SK-N-DZ (cell line): ENCODE measurements at regions not wholly inside any gene's neighbourhood (a gene's known extent, or its start where the extent isn't known, plus 50 kb on each side); places are given as distances from the start of the nearest gene placed in this dataset.

Source experiments
- DNase-seq: peaks from one replicate; pipeline ENCODE4 v3.0.0-alpha.2; 2015; ENCODE audit warnings: low spot score
- small RNA-seq, 2 experiments: library from RNA; depleted of rRNA; stranded (forward); fragments of <200 nt; gene quantifications; one replicate each; pipeline ENCODE3, GENCODE V24; 2014

DNA sequence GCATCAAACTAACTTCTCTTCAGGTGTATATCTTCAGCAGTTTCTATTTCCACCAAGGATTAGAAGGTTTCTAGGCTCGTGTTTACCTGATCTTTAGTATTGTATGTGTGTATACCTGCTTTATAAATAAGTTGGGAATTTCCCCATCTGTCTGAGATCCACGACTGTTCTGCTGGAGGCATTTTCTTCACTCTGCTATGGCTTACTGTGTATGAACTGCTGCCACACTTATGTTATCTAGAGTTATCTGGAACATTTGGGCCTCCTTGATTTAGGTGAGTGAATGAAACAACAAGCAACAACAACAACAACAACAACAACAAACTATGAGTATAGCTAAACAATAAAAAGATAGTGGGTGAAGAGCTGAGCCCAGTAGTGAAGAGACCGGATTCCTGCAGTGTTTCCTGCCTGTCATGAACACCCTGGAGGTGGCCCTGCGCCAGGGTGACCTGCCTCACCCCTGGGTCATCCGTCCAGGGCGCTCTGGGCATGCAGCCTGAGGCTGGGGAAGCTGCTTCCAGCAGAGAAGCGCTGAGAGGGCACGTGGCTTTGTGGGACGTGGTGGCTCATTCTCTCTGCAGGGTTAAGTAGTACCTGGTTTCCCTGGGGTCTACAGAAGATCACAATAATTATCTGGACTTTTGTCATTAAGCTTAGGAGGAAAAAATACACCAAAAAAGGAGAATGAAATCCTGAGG, 56.1 kb upstream of the GATA6 start:
- no peak for DNase-seq

DNA sequence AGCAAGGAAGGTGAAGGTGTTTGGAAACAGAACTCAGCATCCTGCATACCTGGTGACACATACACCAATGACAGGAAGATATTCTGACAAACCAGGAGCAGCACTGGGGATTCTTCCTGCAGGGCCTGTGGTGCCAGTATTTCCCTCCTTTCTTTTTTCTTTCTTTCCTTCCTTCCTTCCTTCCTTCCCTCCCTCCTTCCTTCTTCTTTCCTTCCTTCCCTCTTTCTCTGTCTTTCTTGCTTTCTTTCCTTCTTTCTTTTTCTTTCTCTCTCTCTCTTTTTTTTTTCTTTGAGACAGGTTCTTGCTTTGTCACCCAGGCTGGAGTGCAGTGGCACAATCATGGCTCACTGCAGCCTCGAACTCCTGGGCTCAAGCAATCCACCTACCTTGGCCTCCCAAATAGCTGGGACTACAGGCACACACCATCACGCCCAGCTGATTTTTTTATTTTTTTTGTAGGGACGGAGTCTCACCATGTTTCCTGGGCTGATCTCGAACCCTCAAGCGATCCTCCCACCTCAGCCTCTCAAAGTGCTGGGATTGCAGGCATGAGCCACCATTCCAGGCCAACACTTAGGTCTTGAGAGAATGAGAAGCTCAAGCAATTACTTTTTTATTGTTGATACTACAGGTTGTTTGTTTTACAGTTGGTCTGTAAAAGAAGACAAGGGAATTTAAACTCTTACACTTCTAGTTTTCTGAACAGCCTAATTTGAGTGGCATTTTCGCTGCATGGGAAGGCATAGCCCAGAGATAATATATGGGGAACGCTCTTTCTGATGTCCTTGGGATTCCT, 54.7 kb upstream of the GATA6 start:
- no peak for DNase-seq

DNA sequence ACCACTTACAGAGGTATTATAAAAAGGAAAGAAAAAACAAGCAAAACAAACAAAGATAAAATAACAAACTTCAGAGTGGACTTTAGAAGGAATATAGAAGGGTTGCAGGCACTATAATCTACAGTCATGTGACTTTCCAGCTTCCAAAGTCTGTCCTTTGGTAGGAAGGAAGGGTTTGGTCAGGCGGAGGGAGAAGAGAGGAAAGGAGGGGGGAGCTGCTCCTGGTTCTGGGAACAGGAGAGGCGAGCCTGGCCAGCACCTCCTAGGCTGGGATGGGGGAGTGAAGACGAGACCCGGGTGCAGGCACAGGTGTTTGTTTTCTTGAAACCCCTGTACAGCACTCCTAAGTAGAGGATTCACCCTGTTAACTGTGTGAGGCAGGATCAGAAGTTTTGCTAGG, 53.8 kb upstream of the GATA6 start:
- DNase-seq, result no peak

Small RNA genes in the stretch of these regions (small RNA-seq; reads per million reads assigned to genes)
- gene RNA5SP451, result 0 to 0.04 reads per million in 2 experiments
